ENCODE measurements at regions not wholly inside any gene's neighbourhood (a gene's known extent, or its start where the extent isn't known, plus 50 kb on each side); places are given as distances from the start of the nearest gene placed in this dataset.

DNA sequence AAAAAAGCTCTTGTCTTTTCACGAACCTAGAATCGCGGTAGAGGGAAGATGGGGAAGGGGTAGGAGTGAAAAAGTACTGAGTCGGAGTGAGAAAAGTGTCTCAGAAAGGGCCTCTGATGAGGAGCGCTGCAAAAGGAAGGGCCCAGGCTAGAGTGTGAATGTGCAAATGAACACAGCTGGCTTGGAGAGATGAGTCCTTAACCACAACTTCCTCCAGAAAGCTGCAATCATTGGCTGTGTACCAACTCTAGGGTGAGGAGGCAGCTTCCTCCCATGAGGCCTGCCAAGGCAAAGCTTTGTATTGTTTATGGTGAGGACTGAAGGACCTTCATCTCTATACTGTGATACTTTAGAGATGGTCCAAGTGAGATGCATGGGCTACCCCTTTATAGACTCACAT is 566.9 kb upstream of the ANO5 start:
- WGBS, result 80% methylated on average over 5 of the region's 5 CpGs
- H3K4me3 ChIP-seq, result no peak overlapping the region
- no peak overlapping the region for H3K27ac ChIP-seq
- DNase-seq (ENCODE audit: low spot score), result no peak
- H3K36me3 ChIP-seq, result no peaks in the 10 kb centered on the region
- no peaks in the 10 kb centered on the region for H3K9me3 ChIP-seq
- intact Hi-C loops (cut with DNase I), result no loop called here
- no peaks in the 10 kb centered on the region for H3K4me1 ChIP-seq (replicated peaks)
- no peak for TF ChIP-seq POLR2AphosphoS5 (IDR thresholded peaks at IDR 0.05)
- TF ChIP-seq POLR2A (IDR thresholded peaks at IDR 0.05), result no peak
- TF ChIP-seq, protein P1, sequence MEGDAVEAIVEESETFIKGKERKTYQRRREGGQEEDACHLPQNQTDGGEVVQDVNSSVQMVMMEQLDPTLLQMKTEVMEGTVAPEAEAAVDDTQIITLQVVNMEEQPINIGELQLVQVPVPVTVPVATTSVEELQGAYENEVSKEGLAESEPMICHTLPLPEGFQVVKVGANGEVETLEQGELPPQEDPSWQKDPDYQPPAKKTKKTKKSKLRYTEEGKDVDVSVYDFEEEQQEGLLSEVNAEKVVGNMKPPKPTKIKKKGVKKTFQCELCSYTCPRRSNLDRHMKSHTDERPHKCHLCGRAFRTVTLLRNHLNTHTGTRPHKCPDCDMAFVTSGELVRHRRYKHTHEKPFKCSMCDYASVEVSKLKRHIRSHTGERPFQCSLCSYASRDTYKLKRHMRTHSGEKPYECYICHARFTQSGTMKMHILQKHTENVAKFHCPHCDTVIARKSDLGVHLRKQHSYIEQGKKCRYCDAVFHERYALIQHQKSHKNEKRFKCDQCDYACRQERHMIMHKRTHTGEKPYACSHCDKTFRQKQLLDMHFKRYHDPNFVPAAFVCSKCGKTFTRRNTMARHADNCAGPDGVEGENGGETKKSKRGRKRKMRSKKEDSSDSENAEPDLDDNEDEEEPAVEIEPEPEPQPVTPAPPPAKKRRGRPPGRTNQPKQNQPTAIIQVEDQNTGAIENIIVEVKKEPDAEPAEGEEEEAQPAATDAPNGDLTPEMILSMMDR (IDR thresholded peaks at IDR 0.05), result no peak
- no peaks in the 10 kb centered on the region for H3K27me3 ChIP-seq (replicated peaks; ENCODE audit: insufficient read depth)

DNA sequence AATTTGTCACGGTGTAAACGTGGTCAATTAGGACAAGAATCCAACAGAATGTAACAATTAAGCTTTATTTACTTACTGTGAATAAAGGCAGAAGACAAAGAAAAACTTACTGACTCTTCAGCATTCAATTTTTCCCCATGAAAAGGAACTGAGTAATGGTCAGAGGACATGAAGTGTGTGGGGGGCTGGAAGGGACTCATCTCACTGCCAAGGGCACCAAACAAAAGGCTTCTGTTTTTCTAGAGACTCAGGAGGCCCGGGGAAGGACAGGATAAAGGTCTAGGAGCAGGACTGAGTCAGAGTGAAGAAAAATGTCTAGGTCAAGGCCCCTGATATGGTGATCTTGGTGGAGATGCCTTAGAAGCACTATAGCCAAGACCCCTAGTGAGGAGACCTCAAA is 564.2 kb upstream of the ANO5 start:
- no peaks in the 10 kb centered on the region for H3K9me3 ChIP-seq
- H3K27me3 ChIP-seq (replicated peaks; ENCODE audit: insufficient read depth), result no peaks in the 10 kb centered on the region
- H3K4me3 ChIP-seq, result no peak overlapping the region
- TF ChIP-seq POLR2AphosphoS5 (IDR thresholded peaks at IDR 0.05) (no peak), POLR2A (IDR thresholded peaks at IDR 0.05) (no peak)
- TF ChIP-seq, protein P1 (IDR thresholded peaks at IDR 0.05), result no peak
- no peak overlapping the region for H3K27ac ChIP-seq
- no peak for DNase-seq (ENCODE audit: low spot score)
- WGBS, result 80% methylated on average over 3 of the region's 3 CpGs
- H3K4me1 ChIP-seq (replicated peaks), result no peaks in the 10 kb centered on the region
- intact Hi-C loops (cut with DNase I), result no loop called here
- no peaks in the 10 kb centered on the region for H3K36me3 ChIP-seq

- intact Hi-C loops (cut with DNase I), result no loop called here
- H3K4me1 ChIP-seq (replicated peaks), result no peaks in the 10 kb centered on the region
- H3K9me3 ChIP-seq, result no peaks in the 10 kb centered on the region
- H3K4me3 ChIP-seq, result no peak overlapping the region
- TF ChIP-seq, protein P1 (IDR thresholded peaks at IDR 0.05), result no peak
- TF ChIP-seq POLR2AphosphoS5 (IDR thresholded peaks at IDR 0.05), result no peak
- H3K36me3 ChIP-seq, result no peaks in the 10 kb centered on the region
- H3K27me3 ChIP-seq (replicated peaks; ENCODE audit: insufficient read depth), result no peaks in the 10 kb centered on the region
- no peak overlapping the region for H3K27ac ChIP-seq
- no peak for DNase-seq (ENCODE audit: low spot score)
- WGBS, result 100% methylated on average over 1 of the region's 1 CpG
Measured at GRCh38 chr11:21630934-21631478, 561.9 kb upstream of the ANO5 start.

GRCh38 chr11:21631991-21632390 is 560.9 kb upstream of the ANO5 start:
- no peaks in the 10 kb centered on the region for H3K27me3 ChIP-seq (replicated peaks; ENCODE audit: insufficient read depth)
- no peaks in the 10 kb centered on the region for H3K36me3 ChIP-seq
- no peaks in the 10 kb centered on the region for H3K9me3 ChIP-seq
- intact Hi-C loops (cut with DNase I), result no loop called here
- H3K4me1 ChIP-seq (replicated peaks), result no peaks in the 10 kb centered on the region
- H3K27ac ChIP-seq, result no peak overlapping the region
- H3K4me3 ChIP-seq, result no peak overlapping the region
- TF ChIP-seq POLR2AphosphoS5 (IDR thresholded peaks at IDR 0.05) (no peak), POLR2A (IDR thresholded peaks at IDR 0.05) (no peak)
- TF ChIP-seq, protein P1 (IDR thresholded peaks at IDR 0.05), result no peak
- WGBS, result 92% methylated on average over 7 of the region's 7 CpGs
- no peak for DNase-seq (ENCODE audit: low spot score)

- TF ChIP-seq POLR2AphosphoS5 (IDR thresholded peaks at IDR 0.05) (no peak), POLR2A (IDR thresholded peaks at IDR 0.05) (no peak)
- TF ChIP-seq, protein P1 (IDR thresholded peaks at IDR 0.05), result no peak
- DNase-seq (ENCODE audit: low spot score), result no peak
- Histone ChIP-seq H3K27ac (no peak overlapping the region), H3K27me3 (replicated peaks; ENCODE audit: insufficient read depth) (no peaks in the 10 kb centered on the region), H3K4me1 (replicated peaks) (no peaks in the 10 kb centered on the region), H3K9me3 (no peaks in the 10 kb centered on the region), H3K36me3 (no peaks in the 10 kb centered on the region), H3K4me3 (no peak overlapping the region)
- WGBS, result 61% methylated on average over 3 of the region's 3 CpGs
- intact Hi-C loops (cut with DNase I), result no loop called here
Measured at GRCh38 chr11:21634491-21634890, 558.4 kb upstream of the ANO5 start.
